A673 (cell line): ENCODE measurements at regions not wholly inside any gene's neighbourhood (a gene's known extent, or its start where the extent isn't known, plus 50 kb on each side); places are given as distances from the start of the nearest gene placed in this dataset.

Experiments
- BruUV-seq: library from RNA; stranded (reverse); fragments of 400-500 nt; replicated peaks from 2 replicates; lab custom pipeline; 2021; lab: Mats Ljungman, UMichigan
- CTCF ChIA-PET: fragments of 300-600 bp; sonication (Branson Sonifier 250); formaldehyde crosslinking; loops from one replicate; lab custom pipeline; 2022; ENCODE audit warnings: antibody characterized with exemption; lab: Charles Lee
- POLR2A ChIA-PET: fragments of 300-600 bp; sonication (Branson Sonifier 250); formaldehyde crosslinking; loops from one replicate; lab custom pipeline; 2022; ENCODE audit warnings: antibody characterized with exemption; ENCODE audit not compliant: low non-redundant PET; lab: Charles Lee
- DNase-seq: peaks from one replicate; pipeline ENCODE4 v3.0.0-alpha.2; 2015; ENCODE audit warnings: low spot score
- H3K27ac ChIP-seq: fragments of 200-600 bp; sonication (generic); 2 replicates; pipeline ENCODE4 v1.5.1; 2016; ENCODE audit warnings: mixed run types, low read depth, mild to moderate bottlenecking, mixed read lengths, antibody characterized with exemption, low read length; ENCODE audit not compliant: poor library complexity, severe bottlenecking
- H3K27me3 ChIP-seq: fragments of 200-600 bp; sonication (generic); replicated peaks from 2 replicates; pipeline ENCODE4 v1.6.1; 2017; ENCODE audit warnings: mixed run types, low read depth, mild to moderate bottlenecking, mixed read lengths, antibody characterized with exemption, low read length; ENCODE audit not compliant: insufficient read depth, poor library complexity
- H3K36me3 ChIP-seq: fragments of 200-600 bp; sonication (generic); 2 replicates; pipeline ENCODE4 v1.6.1; 2016; ENCODE audit warnings: mixed run types, mild to moderate bottlenecking, mixed read lengths, antibody characterized with exemption, low read length; ENCODE audit not compliant: insufficient read depth, poor library complexity, severe bottlenecking
- H3K4me1 ChIP-seq: fragments of 200-600 bp; sonication (generic); 2 replicates; pipeline ENCODE4 v1.6.1; 2017; ENCODE audit warnings: mixed run types, mild to moderate bottlenecking, mixed read lengths, antibody characterized with exemption, low read length; ENCODE audit not compliant: insufficient read depth, poor library complexity, severe bottlenecking
- H3K4me3 ChIP-seq: fragments of 200-600 bp; sonication (generic); 2 replicates; pipeline ENCODE4 v1.5.1; 2016; ENCODE audit warnings: low read depth, mixed run types, mild to moderate bottlenecking, mixed read lengths, low read length; ENCODE audit not compliant: poor library complexity, severe bottlenecking
- H3K9me3 ChIP-seq: fragments of 200-600 bp; sonication (generic); 2 replicates; pipeline ENCODE4 v1.6.1; 2016; ENCODE audit warnings: mixed run types, low read depth, mild to moderate bottlenecking, mixed read lengths, antibody characterized with exemption, low read length; ENCODE audit not compliant: poor library complexity, severe bottlenecking
- CTCF ChIP-seq: fragments of 300-800, 200-600 bp; sonication (generic); conservative IDR thresholded peaks from 2 replicates; pipeline ENCODE4 v1.5.1; 2017; ENCODE audit warnings: low read depth, mild to moderate bottlenecking, antibody characterized with exemption, low read length, moderate library complexity, mixed read lengths
- EZH2 ChIP-seq: fragments of 200-600 bp; sonication (generic); IDR thresholded peaks from 2 replicates; pipeline ENCODE4 v1.6.1; 2017; ENCODE audit warnings: borderline replicate concordance, low read depth, mild to moderate bottlenecking, mixed read lengths, antibody characterized with exemption, low read length; ENCODE audit not compliant: poor library complexity, severe bottlenecking
- intact Hi-C: fragments of 100-400 bp; cut with micrococcal nuclease; formaldehyde crosslinking; loops from one replicate; pipeline ENCODE4 v1.10.0; 2022; ENCODE audit not compliant: unreplicated experiment

GRCh38 chr14:36075203-36075602, 101.3 kb downstream of the PTCSC3 start:
- intact Hi-C loops, result no loop called here
- ChIA-PET POLR2A (no interaction called here), CTCF (no interaction called here)
- no TSS peak for BruUV-seq
- Histone ChIP-seq H3K9me3 (no peaks in the 10 kb centered on the region), H3K27me3 (peaks cover 8% of the 10 kb centered on the region), H3K4me3 (no peak overlapping the region), H3K4me1 (no peaks in the 10 kb centered on the region), H3K36me3 (no peaks in the 10 kb centered on the region), H3K27ac (no peak overlapping the region)
- no peak for DNase-seq
- TF ChIP-seq EZH2, result no peak
- no peak for TF ChIP-seq CTCF

- H3K4me1 ChIP-seq, result peaks cover 7% of the 10 kb centered on the region
- BruUV-seq, result no TSS peak
- POLR2A ChIA-PET, result no interaction called here
- H3K9me3 ChIP-seq, result no peaks in the 10 kb centered on the region
- no peak overlapping the region for H3K27ac ChIP-seq
- no peak overlapping the region for H3K4me3 ChIP-seq
- H3K27me3 ChIP-seq, result peaks cover 5% of the 10 kb centered on the region
- no peak for TF ChIP-seq EZH2
- intact Hi-C loops, result loop anchor here (1.0 kb wide), 1 partner anchor 304 kb away; no protein-coding TSS in a partner anchor
- CTCF ChIA-PET, result interaction anchor here (0.7 to 2.5 kb wide), 6 partner anchors 71 to 534 kb away, joined by 3 to 11 read pairs (median 7); no protein-coding TSS in a partner anchor
- DNase-seq, result no peak
- H3K36me3 ChIP-seq, result no peaks in the 10 kb centered on the region
Measured at GRCh38 chr14:36070720-36071043, 105.8 kb downstream of the PTCSC3 start.

- Histone ChIP-seq H3K27ac (no peak overlapping the region), H3K36me3 (no peaks in the 10 kb centered on the region), H3K4me3 (no peak overlapping the region), H3K4me1 (peaks cover 7% of the 10 kb centered on the region), H3K27me3 (peaks cover 5% of the 10 kb centered on the region), H3K9me3 (no peaks in the 10 kb centered on the region)
- intact Hi-C loops, result loop anchor here (1.0 kb wide), 1 partner anchor 304 kb away; no protein-coding TSS in a partner anchor
- DNase-seq, result peak; percentile 71
- TF ChIP-seq CTCF, result peak; percentile 88
- TF ChIP-seq EZH2, result no peak
- BruUV-seq, result no TSS peak
- CTCF ChIA-PET, result interaction anchor here (0.6 to 3.1 kb wide), 12 partner anchors 71 to 1047 kb away, joined by 3 to 18 read pairs (median 4); partner anchors contain the start of gene MBIP
- POLR2A ChIA-PET, result interaction anchor here (0.7 kb wide), 1 partner anchor 30 kb away, joined by 3 read pairs; no protein-coding TSS in a partner anchor
Measured at GRCh38 chr14:36070031-36070719, 106.3 kb downstream of the PTCSC3 start.
